Smooth muscle cell (in vitro differentiated cells): ENCODE measurements at regions not wholly inside any gene's neighbourhood (a gene's known extent, or its start where the extent isn't known, plus 50 kb on each side); places are given as distances from the start of the nearest gene placed in this dataset.

Source experiments
- DNase-seq: peaks from one replicate; lab custom pipeline; 2025; ENCODE audit not compliant: unreplicated experiment; lab: John Stamatoyannopoulos, UW
- H2AFZ ChIP-seq: fragments of 200-600 bp; sonication (generic); 2 replicates; pipeline ENCODE4 v1.6.0; 2016; ENCODE audit warnings: antibody characterized with exemption, low read depth, mild to moderate bottlenecking
- H3F3A ChIP-seq: fragments of 200-600 bp; sonication (generic); 2 replicates; pipeline ENCODE4 v1.6.0; 2017; ENCODE audit warnings: antibody characterized with exemption, low read depth
- H3K27ac ChIP-seq: fragments of 200-600 bp; sonication (generic); 2 replicates; pipeline ENCODE4 v1.5.1; 2016; ENCODE audit warnings: low read depth, mild to moderate bottlenecking
- H3K27me3 ChIP-seq: fragments of 200-600 bp; sonication (generic); 2 replicates; pipeline ENCODE4 v1.6.1; 2016; ENCODE audit warnings: low read depth, mild to moderate bottlenecking
- H3K36me3 ChIP-seq: fragments of 200-600 bp; sonication (generic); 2 replicates; pipeline ENCODE4 v1.5.1; 2016; ENCODE audit warnings: low read depth
- H3K4me1 ChIP-seq: fragments of 200-600 bp; sonication (generic); 2 replicates; pipeline ENCODE4 v1.5.1; 2016; ENCODE audit warnings: low read depth
- H3K4me2 ChIP-seq: fragments of 200-600 bp; sonication (generic); 2 replicates; pipeline ENCODE4 v1.6.0; 2016; ENCODE audit warnings: mild to moderate bottlenecking
- H3K4me3 ChIP-seq: fragments of 200-600 bp; sonication (generic); 2 replicates; pipeline ENCODE4 v1.5.1; 2016; ENCODE audit warnings: mild to moderate bottlenecking
- H3K79me2 ChIP-seq: fragments of 200-600 bp; sonication (generic); 2 replicates; pipeline ENCODE4 v1.6.0; 2016; ENCODE audit warnings: low read depth, mild to moderate bottlenecking
- H3K9ac ChIP-seq: fragments of 200-600 bp; sonication (generic); 2 replicates; pipeline ENCODE4 v1.6.0; 2016; ENCODE audit warnings: low read depth
- H3K9me3 ChIP-seq: fragments of 200-600 bp; sonication (generic); replicated peaks from 2 replicates; pipeline ENCODE4 v1.5.1; 2016; ENCODE audit warnings: low read depth
- H4K20me1 ChIP-seq: fragments of 200-600 bp; sonication (generic); 2 replicates; pipeline ENCODE4 v1.6.0; 2016; ENCODE audit warnings: low read depth
- CTCF ChIP-seq: fragments of 200-600 bp; sonication (generic); IDR thresholded peaks from 2 replicates; pipeline ENCODE4 v1.5.1; 2017; ENCODE audit warnings: borderline replicate concordance, mild to moderate bottlenecking, antibody characterized with exemption; ENCODE audit not compliant: insufficient read depth, poor library complexity, severe bottlenecking
- WGBS: methylation state at CpG from one replicate; pipeline ENCODE4 v1.1.7; 2016; ENCODE audit warnings: low lambda C conversion rate; 5-methylcytosine and 5-hydroxymethylcytosine counted together

DNA sequence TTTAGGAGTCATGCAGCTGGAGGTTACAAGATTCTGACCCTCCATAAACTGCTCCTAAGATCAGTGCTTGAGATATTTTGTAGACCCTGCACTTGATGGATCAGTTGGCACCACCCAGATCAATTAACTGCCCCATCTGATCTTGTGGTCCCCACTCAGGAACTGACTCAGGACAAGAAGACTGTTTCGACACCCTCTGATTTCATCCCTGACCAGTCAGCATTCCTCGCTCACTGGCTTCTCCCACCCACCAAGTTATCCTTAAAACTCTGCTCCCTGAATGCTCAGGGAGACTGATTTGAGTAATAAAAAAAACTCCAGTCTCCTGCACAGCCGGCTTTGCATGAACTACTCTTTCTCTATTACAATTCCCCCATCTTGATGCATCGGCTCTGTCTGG lies 360.2 kb downstream of the GALC start:
- Histone ChIP-seq H3K4me3 (no peak overlapping the region), H4K20me1 (no peaks in the 10 kb centered on the region), H2AFZ (no peak overlapping the region), H3F3A (peaks cover 14% of the 10 kb centered on the region), H3K79me2 (no peaks in the 10 kb centered on the region), H3K27ac (no peak overlapping the region), H3K9ac (no peak overlapping the region), H3K27me3 (no peaks in the 10 kb centered on the region), H3K36me3 (no peaks in the 10 kb centered on the region), H3K4me2 (no peak overlapping the region), H3K4me1 (peaks cover 17% of the 10 kb centered on the region), H3K9me3 (no peaks in the 10 kb centered on the region)
- 59% methylated on average over 4 of the region's 4 CpGs for WGBS
- no peak for DNase-seq
- TF ChIP-seq CTCF = no peak

- Histone ChIP-seq H4K20me1 (no peaks in the 10 kb centered on the region), H3K36me3 (no peaks in the 10 kb centered on the region), H3K9me3 (no peaks in the 10 kb centered on the region), H3K4me1 (peaks cover 17% of the 10 kb centered on the region), H3K9ac (peak overlapping the region; percentile 33), H3K4me3 (no peak overlapping the region), H2AFZ (peak overlapping the region; percentile 57), H3K27ac (peak overlapping the region; percentile 65), H3K27me3 (no peaks in the 10 kb centered on the region), H3F3A (peaks cover 14% of the 10 kb centered on the region), H3K4me2 (peak overlapping the region; percentile 13), H3K79me2 (no peaks in the 10 kb centered on the region)
- no peak for DNase-seq
- no peak for TF ChIP-seq CTCF
- 13% methylated on average over 4 of the region's 4 CpGs for WGBS
Observed at GRCh38 chr14:87630846-87631245, 362.1 kb downstream of the GALC start.

- no peaks in the 10 kb centered on the region for H3K79me2 ChIP-seq
- peaks cover 14% of the 10 kb centered on the region for H3F3A ChIP-seq
- H3K36me3 ChIP-seq = no peaks in the 10 kb centered on the region
- H3K4me3 ChIP-seq = no peak overlapping the region
- H3K27me3 ChIP-seq = no peaks in the 10 kb centered on the region
- 69% methylated on average over 3 of the region's 3 CpGs for WGBS
- H3K4me2 ChIP-seq = peak overlapping the region; percentile 4
- H3K27ac ChIP-seq = no peak overlapping the region
- DNase-seq = no peak
- TF ChIP-seq CTCF = no peak
- H3K9me3 ChIP-seq = no peaks in the 10 kb centered on the region
- H3K9ac ChIP-seq = no peak overlapping the region
- no peaks in the 10 kb centered on the region for H4K20me1 ChIP-seq
- H2AFZ ChIP-seq = no peak overlapping the region
- H3K4me1 ChIP-seq = peaks cover 17% of the 10 kb centered on the region
Observed at GRCh38 chr14:87629788-87630187, 363.2 kb downstream of the GALC start.

DNA sequence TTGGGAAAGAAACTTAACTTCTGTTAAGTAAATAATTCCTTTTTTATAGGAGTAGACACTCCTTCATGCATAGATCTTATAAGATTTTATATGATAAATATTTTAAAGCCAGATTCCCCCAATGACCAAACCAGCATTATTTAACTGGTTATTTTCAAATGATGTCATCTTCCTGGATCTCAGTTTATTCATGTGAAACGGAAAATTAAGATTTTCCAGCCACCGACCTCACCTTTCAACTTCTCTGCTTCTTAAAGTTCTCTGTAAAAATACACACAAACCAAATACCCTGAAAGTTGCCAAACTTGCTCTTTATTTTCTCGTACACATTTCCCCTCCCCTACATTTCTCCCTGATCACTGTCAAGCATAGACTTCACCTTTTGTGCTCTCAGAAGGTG lies 364.2 kb downstream of the GALC start:
- Histone ChIP-seq H3K27me3 (no peaks in the 10 kb centered on the region), H3K4me2 (peak overlapping the region; percentile 66), H3K4me1 (peaks cover 17% of the 10 kb centered on the region), H3K4me3 (no peak overlapping the region), H3K27ac (peak overlapping the region; percentile 88), H3K9me3 (no peaks in the 10 kb centered on the region), H4K20me1 (no peaks in the 10 kb centered on the region), H3F3A (peaks cover 14% of the 10 kb centered on the region), H3K79me2 (no peaks in the 10 kb centered on the region), H3K9ac (peak overlapping the region; percentile 52), H3K36me3 (no peaks in the 10 kb centered on the region), H2AFZ (no peak overlapping the region)
- no peak for DNase-seq
- WGBS = 59% methylated on average over 3 of the region's 3 CpGs
- TF ChIP-seq CTCF = no peak
